ENCODE measurements at regions not wholly inside any gene's neighbourhood (a gene's known extent, or its start where the extent isn't known, plus 50 kb on each side); places are given as distances from the start of the nearest gene placed in this dataset.

DNA sequence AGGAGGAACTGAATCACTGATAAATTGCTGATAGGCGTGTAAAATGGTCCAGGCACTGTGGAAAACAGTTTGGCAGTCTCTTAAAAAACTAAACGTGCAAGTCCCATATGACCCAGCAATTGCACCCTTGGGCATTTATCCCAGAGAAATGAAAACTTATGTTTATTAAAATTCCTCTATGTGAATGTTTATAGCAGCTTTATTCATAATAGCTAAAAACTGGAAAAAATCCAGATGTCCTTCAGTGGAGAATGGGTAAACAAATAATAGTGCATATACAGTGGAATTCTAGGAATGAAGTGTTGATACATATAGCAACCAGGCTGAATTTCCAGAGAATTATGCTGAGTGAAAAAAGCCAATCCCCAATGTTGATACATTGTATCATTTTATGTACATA lies 482.2 kb upstream of the PDZRN3 start:
- TF ChIP-seq, protein P1, sequence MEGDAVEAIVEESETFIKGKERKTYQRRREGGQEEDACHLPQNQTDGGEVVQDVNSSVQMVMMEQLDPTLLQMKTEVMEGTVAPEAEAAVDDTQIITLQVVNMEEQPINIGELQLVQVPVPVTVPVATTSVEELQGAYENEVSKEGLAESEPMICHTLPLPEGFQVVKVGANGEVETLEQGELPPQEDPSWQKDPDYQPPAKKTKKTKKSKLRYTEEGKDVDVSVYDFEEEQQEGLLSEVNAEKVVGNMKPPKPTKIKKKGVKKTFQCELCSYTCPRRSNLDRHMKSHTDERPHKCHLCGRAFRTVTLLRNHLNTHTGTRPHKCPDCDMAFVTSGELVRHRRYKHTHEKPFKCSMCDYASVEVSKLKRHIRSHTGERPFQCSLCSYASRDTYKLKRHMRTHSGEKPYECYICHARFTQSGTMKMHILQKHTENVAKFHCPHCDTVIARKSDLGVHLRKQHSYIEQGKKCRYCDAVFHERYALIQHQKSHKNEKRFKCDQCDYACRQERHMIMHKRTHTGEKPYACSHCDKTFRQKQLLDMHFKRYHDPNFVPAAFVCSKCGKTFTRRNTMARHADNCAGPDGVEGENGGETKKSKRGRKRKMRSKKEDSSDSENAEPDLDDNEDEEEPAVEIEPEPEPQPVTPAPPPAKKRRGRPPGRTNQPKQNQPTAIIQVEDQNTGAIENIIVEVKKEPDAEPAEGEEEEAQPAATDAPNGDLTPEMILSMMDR (IDR thresholded peaks at IDR 0.05): no peak
- TF ChIP-seq RAD21 (conservative IDR thresholded peaks at IDR 0.05 in 1 of 2, IDR thresholded peaks at IDR 0.05 in 1 of 2): no peak
- no peak for TF ChIP-seq TP53 (CRISPR knock-in tag; IDR thresholded peaks at IDR 0.05)
- no peak for TF ChIP-seq MYC (IDR thresholded peaks at IDR 0.05; ENCODE audit: borderline replicate concordance, low read length)
- no peak for TF ChIP-seq ZFP36 (IDR thresholded peaks at IDR 0.05; ENCODE audit: borderline replicate concordance, partially characterized antibody)
- TF ChIP-seq, protein P2, sequence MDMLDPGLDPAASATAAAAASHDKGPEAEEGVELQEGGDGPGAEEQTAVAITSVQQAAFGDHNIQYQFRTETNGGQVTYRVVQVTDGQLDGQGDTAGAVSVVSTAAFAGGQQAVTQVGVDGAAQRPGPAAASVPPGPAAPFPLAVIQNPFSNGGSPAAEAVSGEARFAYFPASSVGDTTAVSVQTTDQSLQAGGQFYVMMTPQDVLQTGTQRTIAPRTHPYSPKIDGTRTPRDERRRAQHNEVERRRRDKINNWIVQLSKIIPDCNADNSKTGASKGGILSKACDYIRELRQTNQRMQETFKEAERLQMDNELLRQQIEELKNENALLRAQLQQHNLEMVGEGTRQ (IDR thresholded peaks at IDR 0.05): no peak
